Lower lobe of right lung (tissue), 2 donors: ENCODE measurements at regions not wholly inside any gene's neighbourhood (a gene's known extent, or its start where the extent isn't known, plus 50 kb on each side); places are given as distances from the start of the nearest gene placed in this dataset.
A peak's percentile ranks its signal among the peaks of the same experiment; 100 is the strongest.

Experiments used
- ATAC-seq, 2 donors: fragments of 200-7000 bp; cut with Tn5 transposase; one replicate each; pipeline ENCODE4 v1.9.1; 2020 to 2022; ENCODE audit warnings: mild to moderate bottlenecking in 2 of 2, moderate library complexity in 2 of 2
- DNase-seq: peaks from one replicate; pipeline ENCODE4 v3.0.0-alpha.2; 2020
- H3K27ac ChIP-seq: fragments of 200-600 bp; one replicate; pipeline ENCODE4 v1.8.0; 2022
- H3K27me3 ChIP-seq: fragments of 200-600 bp; one replicate; pipeline ENCODE4 v1.8.0; 2022; ENCODE audit warnings: low read depth
- H3K36me3 ChIP-seq: fragments of 200-600 bp; one replicate; pipeline ENCODE4 v1.8.0; 2022; ENCODE audit warnings: mild to moderate bottlenecking
- H3K4me1 ChIP-seq: fragments of 200-600 bp; one replicate; pipeline ENCODE4 v1.8.0; 2022
- H3K4me3 ChIP-seq: fragments of 200-600 bp; one replicate; pipeline ENCODE4 v1.8.0; 2022; ENCODE audit warnings: mild to moderate bottlenecking
- H3K9me3 ChIP-seq: fragments of 200-600 bp; one replicate; pipeline ENCODE4 v1.8.0; 2022
- intact Hi-C: fragments of 100-400 bp; cut with DNase I; formaldehyde crosslinking; loops from one replicate; pipeline ENCODE4 v1.11.0; 2022
- TF ChIP-seq, protein P1 (sequence below): fragments of 200-600 bp; IDR thresholded peaks from one replicate; pipeline ENCODE4 v1.8.0; 2022; ENCODE audit warnings: antibody characterized with exemption, mild to moderate bottlenecking
- donor health status: DM: no; HTN: yes; CAD: no; lungs with severe emphysema.

DNA sequence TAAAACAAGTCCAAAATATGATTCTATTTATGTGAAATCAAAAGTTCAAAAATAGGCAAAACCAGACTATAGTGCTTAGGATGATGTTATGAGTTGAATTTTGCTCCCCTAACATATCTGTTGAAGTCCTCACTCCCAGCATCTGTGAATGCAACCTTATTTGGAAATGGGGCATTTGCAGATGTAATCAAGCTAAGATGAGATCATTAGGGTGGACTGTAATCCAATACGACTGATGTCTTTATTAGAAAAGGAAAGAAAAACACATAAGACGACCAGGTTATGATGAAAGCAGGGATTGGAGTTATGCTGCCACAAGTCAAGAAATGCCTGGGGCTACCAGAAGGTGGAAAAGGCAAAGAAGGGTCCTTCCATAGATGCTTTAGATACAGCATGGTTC, 110.5 kb upstream of the CCDC39 start:
- no peaks in the 10 kb centered on the region for H3K4me1 ChIP-seq
- H3K36me3 ChIP-seq, result no peaks in the 10 kb centered on the region
- ATAC-seq, result no peak
- TF ChIP-seq, protein P1, sequence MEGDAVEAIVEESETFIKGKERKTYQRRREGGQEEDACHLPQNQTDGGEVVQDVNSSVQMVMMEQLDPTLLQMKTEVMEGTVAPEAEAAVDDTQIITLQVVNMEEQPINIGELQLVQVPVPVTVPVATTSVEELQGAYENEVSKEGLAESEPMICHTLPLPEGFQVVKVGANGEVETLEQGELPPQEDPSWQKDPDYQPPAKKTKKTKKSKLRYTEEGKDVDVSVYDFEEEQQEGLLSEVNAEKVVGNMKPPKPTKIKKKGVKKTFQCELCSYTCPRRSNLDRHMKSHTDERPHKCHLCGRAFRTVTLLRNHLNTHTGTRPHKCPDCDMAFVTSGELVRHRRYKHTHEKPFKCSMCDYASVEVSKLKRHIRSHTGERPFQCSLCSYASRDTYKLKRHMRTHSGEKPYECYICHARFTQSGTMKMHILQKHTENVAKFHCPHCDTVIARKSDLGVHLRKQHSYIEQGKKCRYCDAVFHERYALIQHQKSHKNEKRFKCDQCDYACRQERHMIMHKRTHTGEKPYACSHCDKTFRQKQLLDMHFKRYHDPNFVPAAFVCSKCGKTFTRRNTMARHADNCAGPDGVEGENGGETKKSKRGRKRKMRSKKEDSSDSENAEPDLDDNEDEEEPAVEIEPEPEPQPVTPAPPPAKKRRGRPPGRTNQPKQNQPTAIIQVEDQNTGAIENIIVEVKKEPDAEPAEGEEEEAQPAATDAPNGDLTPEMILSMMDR, result no peak
- H3K4me3 ChIP-seq, result no peak overlapping the region
- DNase-seq, result no peak
- H3K9me3 ChIP-seq, result no peaks in the 10 kb centered on the region
- no peak overlapping the region for H3K27ac ChIP-seq
- intact Hi-C loops, result no loop called here
- no peaks in the 10 kb centered on the region for H3K27me3 ChIP-seq

DNA sequence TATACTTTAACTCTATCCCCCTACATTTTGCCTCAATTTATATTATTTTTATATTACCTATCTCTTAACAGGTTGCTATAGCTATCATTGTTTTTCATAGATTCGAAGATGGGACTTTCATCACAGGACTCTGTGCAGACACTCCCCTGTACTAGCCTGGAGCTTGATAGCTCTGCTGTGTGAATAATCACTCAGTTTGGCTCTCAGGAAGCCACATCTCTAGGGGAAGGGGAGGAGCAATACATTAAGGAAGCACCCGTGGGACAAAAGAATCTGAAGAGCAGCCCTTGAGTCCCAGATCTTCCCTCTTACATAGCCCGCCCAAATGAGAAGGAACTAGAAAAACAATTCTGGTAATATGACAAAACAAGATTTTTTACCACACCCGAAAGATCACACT, 114.3 kb upstream of the FXR1 start:
- Histone ChIP-seq H3K36me3 (no peaks in the 10 kb centered on the region), H3K27me3 (no peaks in the 10 kb centered on the region), H3K4me1 (no peaks in the 10 kb centered on the region), H3K9me3 (no peaks in the 10 kb centered on the region), H3K27ac (no peak overlapping the region), H3K4me3 (no peak overlapping the region)
- ATAC-seq, result no peak
- DNase-seq, result no peak
- TF ChIP-seq, protein P1, result no peak
- intact Hi-C loops, result no loop called here

DNA sequence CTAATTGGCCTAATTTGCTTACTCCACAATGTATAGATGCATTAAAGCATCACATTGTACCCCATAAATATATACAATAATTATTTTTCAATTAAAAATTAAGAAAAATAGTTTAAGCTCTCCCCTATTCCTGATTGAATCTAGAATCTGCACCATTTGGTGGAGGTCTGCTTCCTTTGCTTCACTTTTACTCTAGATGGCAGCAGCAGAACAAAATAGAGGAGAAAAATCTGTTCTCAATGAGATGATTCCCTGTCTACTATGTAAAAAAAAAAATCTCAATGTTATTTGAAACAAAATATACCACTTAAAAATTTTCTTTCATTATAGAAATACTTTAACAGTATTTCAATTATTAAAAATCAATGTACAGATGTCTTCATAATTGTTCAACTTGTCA, 109.6 kb upstream of the FXR1 start:
- DNase-seq (no peak), ATAC-seq (no peak)
- intact Hi-C loops, result no loop called here

DNA sequence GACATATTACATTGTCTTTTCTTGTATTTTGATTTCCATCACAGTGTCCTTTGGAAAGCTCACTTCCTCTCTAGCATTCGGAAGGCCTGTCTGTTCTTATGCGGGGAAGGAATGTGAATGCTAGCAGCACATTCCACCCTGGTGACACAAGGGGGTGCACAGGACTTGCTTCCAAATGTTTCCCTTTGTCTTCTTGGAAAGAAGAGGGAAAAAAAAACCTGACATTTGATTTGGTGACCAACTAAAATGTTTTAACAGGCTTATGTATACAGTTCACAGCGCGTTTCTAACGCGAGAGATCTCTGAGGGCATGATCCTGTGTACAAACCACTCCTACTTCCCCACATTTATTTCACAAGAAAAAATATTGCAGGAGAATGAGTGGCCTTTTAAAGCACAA, 107.6 kb upstream of the FXR1 start:
- H3K27me3 ChIP-seq, result no peaks in the 10 kb centered on the region
- H3K36me3 ChIP-seq, result no peaks in the 10 kb centered on the region
- ATAC-seq, result peak; percentile 30 to 36
- no peaks in the 10 kb centered on the region for H3K9me3 ChIP-seq
- DNase-seq, result no peak
- no peak overlapping the region for H3K4me3 ChIP-seq
- TF ChIP-seq, protein P1, result no peak
- no peaks in the 10 kb centered on the region for H3K4me1 ChIP-seq
- H3K27ac ChIP-seq, result no peak overlapping the region
- intact Hi-C loops, result no loop called here

More for the DNA sequence above, 109.6 kb upstream of the FXR1 start:
- TF ChIP-seq, protein P1, result peak; percentile 23
- Histone ChIP-seq H3K27ac (no peak overlapping the region), H3K4me1 (no peaks in the 10 kb centered on the region), H3K36me3 (no peaks in the 10 kb centered on the region), H3K27me3 (no peaks in the 10 kb centered on the region), H3K4me3 (no peak overlapping the region), H3K9me3 (no peaks in the 10 kb centered on the region)

DNA sequence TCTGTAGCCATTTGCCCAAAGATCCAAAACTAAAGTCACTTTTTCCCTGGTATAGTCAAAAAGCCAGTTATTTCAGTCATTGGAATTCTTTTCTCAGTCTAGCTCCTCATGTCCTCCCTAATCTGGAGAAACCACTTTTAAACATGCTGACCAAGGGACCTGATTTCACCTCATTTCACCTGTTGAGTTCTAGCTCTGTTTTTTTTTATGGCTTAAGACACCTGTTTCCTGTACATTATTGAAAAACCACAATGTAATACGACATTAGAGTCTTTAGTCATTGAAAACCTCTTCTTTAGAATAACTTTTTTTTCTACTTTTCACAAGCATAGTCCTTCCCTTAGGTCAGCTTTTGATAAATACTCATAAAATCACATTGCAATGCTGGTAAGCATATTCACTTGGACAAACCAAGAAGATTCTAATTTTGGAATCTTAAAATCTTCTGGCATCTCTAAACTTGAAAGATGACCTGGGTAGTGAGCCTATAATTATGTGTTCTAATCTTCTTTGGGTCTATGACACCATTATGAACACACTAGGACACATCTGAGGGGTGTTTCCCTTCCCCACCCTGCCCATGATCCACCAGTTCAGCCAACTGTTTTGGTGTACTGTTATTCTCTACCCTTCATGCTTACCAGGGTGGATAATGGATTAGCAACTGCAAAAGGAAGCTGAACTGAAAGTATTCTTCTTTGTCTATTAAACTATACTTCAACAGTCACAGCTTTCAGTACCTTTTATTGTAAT, 103.5 kb upstream of the FXR1 start:
- TF ChIP-seq, protein P1, result no peak
- no peaks in the 10 kb centered on the region for H3K36me3 ChIP-seq
- H3K27me3 ChIP-seq, result no peaks in the 10 kb centered on the region
- H3K4me1 ChIP-seq, result no peaks in the 10 kb centered on the region
- intact Hi-C loops, result no loop called here
- no peak overlapping the region for H3K27ac ChIP-seq
- H3K4me3 ChIP-seq, result no peak overlapping the region
- ATAC-seq (no peak), DNase-seq (no peak)
- no peaks in the 10 kb centered on the region for H3K9me3 ChIP-seq
